H1 (cell line): ENCODE measurements at regions not wholly inside any gene's neighbourhood (a gene's known extent, or its start where the extent isn't known, plus 50 kb on each side); places are given as distances from the start of the nearest gene placed in this dataset.

Experiments
- CTCF ChIA-PET: fragments of 300-600 bp; sonication (Branson Sonifier 250); formaldehyde crosslinking; loops from one replicate; lab custom pipeline; 2021; ENCODE audit not compliant: partially characterized antibody; lab: Charles Lee
- POLR2A ChIA-PET: fragments of 300-600 bp; sonication (Branson Sonifier 250); formaldehyde crosslinking; loops from one replicate; lab custom pipeline; 2021; ENCODE audit warnings: inconsistent platforms; ENCODE audit not compliant: partially characterized antibody; lab: Charles Lee
- DNase-seq, 2 experiments: peaks; one replicate each; pipeline versions ENCODE4 v3.0.0 to v3.0.0-alpha.2; 2010 to 2022; ENCODE audit warnings: low spot score in 2 of 2, low read depth in 1 of 2, mixed read lengths in 1 of 2
- FAIRE-seq: peaks from 2 replicates; lab custom pipeline; 2011; peaks lifted over from hg19 to GRCh38; lab: Jason Lieb, UNC
- H2AFZ ChIP-seq: 2 replicates; pipeline ENCODE4 v1.8.1; 2012; ENCODE audit warnings: low read length, inconsistent platforms
- H2AK5ac ChIP-seq: 2 replicates; pipeline ENCODE4 v1.6.1; 2013; ENCODE audit warnings: low read depth, low read length
- H2BK120ac ChIP-seq: replicated peaks from 2 replicates; pipeline ENCODE3; 2013; ENCODE audit warnings: low read depth, low read length, inconsistent platforms
- H2BK12ac ChIP-seq: 2 replicates; pipeline ENCODE4 v1.6.1; 2013; ENCODE audit warnings: low read depth, low read length
- H2BK15ac ChIP-seq: 2 replicates; pipeline ENCODE4 v1.6.1; 2013; ENCODE audit warnings: low read length
- H2BK20ac ChIP-seq: 2 replicates; pipeline ENCODE4 v1.6.1; 2013; ENCODE audit warnings: low read length
- H2BK5ac ChIP-seq: 2 replicates; pipeline ENCODE4 v1.6.1; 2013; ENCODE audit warnings: low read depth, low read length
- H3K14ac ChIP-seq: 2 replicates; pipeline ENCODE4 v1.6.1; 2013; ENCODE audit warnings: inconsistent platforms; ENCODE audit not compliant: insufficient read length
- H3K18ac ChIP-seq: 2 replicates; pipeline ENCODE4 v1.6.1; 2013; ENCODE audit warnings: low read length; ENCODE audit errors: extremely low read depth
- H3K23ac ChIP-seq: 2 replicates; pipeline ENCODE4 v1.6.1; 2013; ENCODE audit warnings: inconsistent platforms; ENCODE audit not compliant: insufficient read length
- H3K23me2 ChIP-seq: 2 replicates; pipeline ENCODE4 v1.6.1; 2013; ENCODE audit warnings: low read depth, low read length
- H3K27ac ChIP-seq: 2 replicates; pipeline ENCODE4 v1.6.1; 2011; ENCODE audit warnings: low read depth, low read length, inconsistent platforms
- H3K27me3 ChIP-seq, 4 experiments: replicated peaks in 1 of 4; 1 replicate in 1 of 4; 2 replicates in 3 of 4; pipeline versions ENCODE4 v1.6.1 to v1.8.1; 2011 to 2013; ENCODE audit warnings: low read length in 3 of 4, mild to moderate bottlenecking in 3 of 4, inconsistent platforms in 2 of 4, mixed read lengths in 2 of 4, moderate library complexity in 1 of 4; ENCODE audit not compliant: control insufficient read depth in 3 of 4, insufficient read depth in 3 of 4; ENCODE audit errors: extremely low read depth in 1 of 4
- H3K36me3 ChIP-seq, 4 experiments: 2 replicates each; pipeline versions ENCODE4 v1.6.1 to v1.8.1; 2011 to 2013; ENCODE audit warnings: mild to moderate bottlenecking in 4 of 4, low read length in 3 of 4, moderate library complexity in 2 of 4, control low read depth in 1 of 4, inconsistent platforms in 1 of 4; ENCODE audit not compliant: insufficient read depth in 4 of 4, control insufficient read depth in 2 of 4
- H3K4ac ChIP-seq: replicated peaks from 2 replicates; pipeline ENCODE3; 2013; ENCODE audit warnings: low read length, low read depth, mixed read lengths, inconsistent platforms; ENCODE audit not compliant: insufficient read length
- H3K4me1 ChIP-seq, 4 experiments: replicated peaks in 1 of 4; 1 replicate in 1 of 4; 2 replicates in 3 of 4; pipeline versions ENCODE4 v1.6.1 to v1.8.1; 2011 to 2013; ENCODE audit warnings: low read length in 3 of 4, inconsistent platforms in 2 of 4, mixed read lengths in 1 of 4; ENCODE audit not compliant: insufficient read depth in 4 of 4, control insufficient read depth in 3 of 4
- H3K4me2 ChIP-seq, 2 experiments: 2 replicates each; pipeline versions ENCODE4 v1.6.1 to v1.8.1; 2011 to 2013; ENCODE audit warnings: low read depth in 2 of 2, low read length in 2 of 2, control low read depth in 1 of 2, inconsistent platforms in 1 of 2, mild to moderate bottlenecking in 1 of 2; ENCODE audit not compliant: insufficient read depth in 1 of 2
- H3K4me3 ChIP-seq, 4 experiments: fragments of 200-600, 300-600 bp in 1 of 4; sonication (generic), shearing (Covaris generic), sonication (Bioruptor Twin) in 1 of 4; 2 replicates each; pipeline versions ENCODE4 v1.5.1 to v1.8.1; 2011 to 2016; ENCODE audit warnings: low read length in 4 of 4, low read depth in 3 of 4, control low read depth in 2 of 4, inconsistent platforms in 2 of 4, mild to moderate bottlenecking in 2 of 4, mixed read lengths in 1 of 4, moderate library complexity in 1 of 4; ENCODE audit not compliant: insufficient read depth in 2 of 4; ENCODE audit errors: extremely low read depth in 1 of 4
- H3K56ac ChIP-seq: replicated peaks from 2 replicates; pipeline ENCODE3; 2013; ENCODE audit warnings: low read depth, mild to moderate bottlenecking, mixed read lengths, low read length, inconsistent platforms; ENCODE audit not compliant: insufficient read length
- H3K79me1 ChIP-seq: 2 replicates; pipeline ENCODE4 v1.6.1; 2013; ENCODE audit warnings: low read depth, low read length, control low read depth
- H3K79me2 ChIP-seq, 2 experiments: 2 replicates each; pipeline versions ENCODE4 v1.6.1 to v1.8.1; 2012 to 2013; ENCODE audit warnings: low read length in 2 of 2, mild to moderate bottlenecking in 2 of 2, inconsistent platforms in 1 of 2; ENCODE audit not compliant: insufficient read depth in 2 of 2, control insufficient read depth in 1 of 2
- H3K9ac ChIP-seq, 4 experiments: replicated peaks in 1 of 4; 1 replicate in 1 of 4; 2 replicates in 3 of 4; pipeline versions ENCODE4 v1.6.1 to v1.8.1; 2011 to 2013; ENCODE audit warnings: low read depth in 3 of 4, low read length in 3 of 4, control low read depth in 2 of 4, mild to moderate bottlenecking in 2 of 4, moderate library complexity in 2 of 4, inconsistent platforms in 1 of 4; ENCODE audit errors: extremely low read depth in 1 of 4
- H3K9me3 ChIP-seq, 2 experiments: 2 replicates each; pipeline versions ENCODE4 v1.6.1 to v1.8.1; 2012 to 2013; ENCODE audit warnings: mild to moderate bottlenecking in 2 of 2, moderate library complexity in 2 of 2, control low read depth in 1 of 2, inconsistent platforms in 1 of 2, low read depth in 1 of 2, low read length in 1 of 2, mixed read lengths in 1 of 2; ENCODE audit not compliant: insufficient read depth in 2 of 2
- H4K20me1 ChIP-seq, 2 experiments: replicated peaks in 1 of 2; 2 replicates each; pipeline versions ENCODE3 to v1.8.1; 2011 to 2013; ENCODE audit warnings: inconsistent platforms in 2 of 2, low read length in 2 of 2, mild to moderate bottlenecking in 1 of 2; ENCODE audit not compliant: insufficient read depth in 2 of 2, control insufficient read depth in 1 of 2
- H4K5ac ChIP-seq: 2 replicates; pipeline ENCODE4 v1.6.1; 2013; ENCODE audit warnings: low read length, low read depth, mixed read lengths, inconsistent platforms; ENCODE audit not compliant: insufficient read length
- H4K8ac ChIP-seq: 2 replicates; pipeline ENCODE4 v1.8.0; 2013; ENCODE audit warnings: mild to moderate bottlenecking, moderate library complexity, low read length, inconsistent platforms; ENCODE audit not compliant: insufficient read depth; ENCODE audit errors: extremely low read depth
- H4K91ac ChIP-seq: replicated peaks from 2 replicates; pipeline ENCODE3; 2013; ENCODE audit warnings: low read length, mixed read lengths, inconsistent platforms; ENCODE audit not compliant: insufficient read length
- JUND ChIP-seq: IDR thresholded peaks from 2 replicates; pipeline ENCODE4 v1.6.1; 2011; ENCODE audit warnings: mild to moderate bottlenecking, improper control_type of control experiment, low read length
- KDM5A ChIP-seq: fragments of 200-600 bp; IDR thresholded peaks from 2 replicates; pipeline ENCODE4 v1.7.1; 2012; ENCODE audit warnings: mild to moderate bottlenecking, low read length, inconsistent platforms, mixed read lengths
- PHF8 ChIP-seq: fragments of 200-600 bp; sonication (generic); conservative IDR thresholded peaks from 2 replicates; pipeline ENCODE4 v1.7.1; 2012; ENCODE audit warnings: low read depth, mild to moderate bottlenecking, inconsistent platforms, low read length, moderate library complexity
- RXRA ChIP-seq: IDR thresholded peaks from 2 replicates; pipeline ENCODE4 v1.6.1; 2011; ENCODE audit warnings: low read depth, mild to moderate bottlenecking, low read length, moderate library complexity; ENCODE audit not compliant: insufficient read depth
- WGBS, 2 experiments: shearing (Covaris generic) in 1 of 2; methylation state at CpG; one replicate each; pipeline versions ENCODE4 v1.1.6 to v1.1.7; 2013 to 2015; ENCODE audit warnings: low lambda C conversion rate in 2 of 2, mixed read lengths in 2 of 2, inconsistent platforms in 1 of 2, low coverage in 1 of 2, missing lambda C conversion rate in 1 of 2; ENCODE audit not compliant: insufficient replicate concordance in 2 of 2, insufficient coverage in 1 of 2, insufficient read length in 1 of 2; ENCODE audit errors: extremely low coverage in 1 of 2, missing lambda C conversion rate in 1 of 2; 5-methylcytosine and 5-hydroxymethylcytosine counted together

GRCh38 chr9:86892576-86892975 is 54.7 kb downstream of the GAS1 start:
- Histone ChIP-seq H2BK12ac (no peak overlapping the region), H2AFZ (0 out of 2 replicates have a peak overlapping the region, but pooled peaks have one; percentile 13), H3K14ac (no peak overlapping the region), H3K27ac (no peak overlapping the region), H3K9ac (no peak overlapping the region), H2BK120ac (no peak overlapping the region)
- no peak for DNase-seq
- CTCF ChIA-PET = no interaction called here
- no peak for TF ChIP-seq JUND
- TF ChIP-seq RXRA = no peak
- TF ChIP-seq PHF8 = no peak
- no peak for TF ChIP-seq KDM5A
- TF ChIP-seq, all 59 proteins: peak for 0
- Histone ChIP-seq H2BK20ac (no peak overlapping the region), H3K4me2 (no peak overlapping the region), H3K27me3 (no peaks in the 10 kb centered on the region), H2BK5ac (no peak overlapping the region), H4K20me1 (no peaks in the 10 kb centered on the region), H3K4me1 (peaks cover 1 to 9% (median 2%) of the 10 kb centered on the region in 4 experiments; a peak in 2 of 7 replicates), H3K4ac (no peak overlapping the region), H3K23me2 (no peaks in the 10 kb centered on the region), H3K4me3 (no peak overlapping the region), H3K9me3 (no peaks in the 10 kb centered on the region), H4K91ac (no peak overlapping the region), H3K56ac (no peak overlapping the region), H3K79me2 (no peaks in the 10 kb centered on the region), H3K36me3 (no peaks in the 10 kb centered on the region), H4K8ac (no peak overlapping the region), H2BK15ac (no peak overlapping the region), H3K23ac (no peak overlapping the region), H3K18ac (no peak overlapping the region), H2AK5ac (no peak overlapping the region), H4K5ac (no peak overlapping the region), H3K79me1 (no peaks in the 10 kb centered on the region)
- POLR2A ChIA-PET = no interaction called here
- FAIRE-seq = no peak
- WGBS, 2 experiments = 100% methylated on average over 3 of the region's 3 CpGs; no CpG with 5 or more reads in 1 of the 2 experiments
